Umbilical cord (tissue), 1 donor: ENCODE measurements at regions not wholly inside any gene's neighbourhood (a gene's known extent, or its start where the extent isn't known, plus 50 kb on each side); places are given as distances from the start of the nearest gene placed in this dataset.
"Not testable (repeated sequence)": the region's sequence is repeated elsewhere in the genome, so short reads cannot be mapped to it uniquely, and the experiment has no call there.

ENCODE experiments used
- DNase-seq: peaks from one replicate; pipeline ENCODE4 v3.0.0-alpha.2; 2015; ENCODE audit warnings: low spot score

GRCh38 chr6:128738112-128738511 lies 144.8 kb upstream of the LAMA2 start:
- no peak for DNase-seq

DNA sequence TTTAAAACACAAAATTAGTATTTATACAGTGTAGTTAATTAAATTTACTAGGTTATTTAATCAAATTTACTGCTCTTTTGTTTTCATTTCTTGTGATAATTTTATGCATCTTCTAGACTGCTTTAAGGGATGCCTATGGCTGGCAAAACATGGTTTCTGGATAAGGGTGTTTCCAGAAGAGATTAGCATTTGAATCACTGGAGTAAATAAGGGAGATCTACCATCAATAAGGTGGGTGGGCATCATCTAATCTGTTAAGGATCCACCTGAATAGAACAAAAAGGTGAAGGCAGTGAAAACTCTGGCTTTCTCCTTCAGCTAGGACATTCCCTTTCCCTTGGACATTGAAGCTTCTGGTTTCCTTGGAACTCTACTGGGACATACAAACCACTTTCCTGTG lies 146.2 kb upstream of the LAMA2 start:
- no peak for DNase-seq

DNA sequence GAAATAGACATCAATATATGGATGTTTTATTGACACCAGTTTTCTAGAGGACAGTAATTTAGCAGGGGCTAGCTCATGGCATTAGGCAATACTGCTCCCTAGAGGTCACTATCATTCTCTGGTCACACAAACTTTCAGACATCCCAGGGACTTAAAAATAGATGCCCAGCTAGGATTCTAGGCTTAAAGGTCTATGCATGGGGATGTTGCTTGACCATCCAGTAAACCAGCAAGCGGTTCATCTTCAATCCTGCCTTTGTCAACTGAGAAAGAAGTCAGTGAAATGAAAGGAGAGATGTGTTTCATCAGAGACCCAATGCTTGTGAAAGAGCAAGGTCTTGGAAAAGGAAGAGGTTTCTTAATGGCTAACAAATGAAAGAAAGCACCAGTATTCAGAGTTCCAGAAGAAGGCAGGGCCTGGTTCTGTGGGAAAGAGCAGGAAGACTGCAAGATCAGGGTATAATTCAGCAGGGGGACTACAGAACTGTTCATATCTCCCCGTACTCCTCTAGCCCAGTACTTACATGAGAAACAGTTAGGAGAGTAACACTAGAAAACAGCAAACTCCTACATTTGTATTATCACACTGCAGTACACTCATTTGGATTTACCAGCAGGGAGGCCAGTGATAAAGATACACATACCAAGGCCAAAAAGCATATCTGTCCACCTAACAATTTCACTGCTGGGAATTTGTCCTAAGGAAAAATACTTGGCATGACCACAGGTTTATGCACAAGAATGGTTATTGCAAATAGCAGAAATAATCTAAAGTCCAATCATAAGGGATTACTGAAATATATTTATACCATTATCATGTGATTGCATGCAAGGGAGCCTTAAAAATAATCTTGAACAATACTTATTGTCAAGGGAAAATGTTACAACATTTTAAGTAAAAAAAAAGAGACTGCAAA lies 151.4 kb upstream of the LAMA2 start:
- DNase-seq, result peak; percentile 25

- no peak for DNase-seq
Measured at GRCh38 chr6:128727500-128727899, 155.4 kb upstream of the LAMA2 start.

DNA sequence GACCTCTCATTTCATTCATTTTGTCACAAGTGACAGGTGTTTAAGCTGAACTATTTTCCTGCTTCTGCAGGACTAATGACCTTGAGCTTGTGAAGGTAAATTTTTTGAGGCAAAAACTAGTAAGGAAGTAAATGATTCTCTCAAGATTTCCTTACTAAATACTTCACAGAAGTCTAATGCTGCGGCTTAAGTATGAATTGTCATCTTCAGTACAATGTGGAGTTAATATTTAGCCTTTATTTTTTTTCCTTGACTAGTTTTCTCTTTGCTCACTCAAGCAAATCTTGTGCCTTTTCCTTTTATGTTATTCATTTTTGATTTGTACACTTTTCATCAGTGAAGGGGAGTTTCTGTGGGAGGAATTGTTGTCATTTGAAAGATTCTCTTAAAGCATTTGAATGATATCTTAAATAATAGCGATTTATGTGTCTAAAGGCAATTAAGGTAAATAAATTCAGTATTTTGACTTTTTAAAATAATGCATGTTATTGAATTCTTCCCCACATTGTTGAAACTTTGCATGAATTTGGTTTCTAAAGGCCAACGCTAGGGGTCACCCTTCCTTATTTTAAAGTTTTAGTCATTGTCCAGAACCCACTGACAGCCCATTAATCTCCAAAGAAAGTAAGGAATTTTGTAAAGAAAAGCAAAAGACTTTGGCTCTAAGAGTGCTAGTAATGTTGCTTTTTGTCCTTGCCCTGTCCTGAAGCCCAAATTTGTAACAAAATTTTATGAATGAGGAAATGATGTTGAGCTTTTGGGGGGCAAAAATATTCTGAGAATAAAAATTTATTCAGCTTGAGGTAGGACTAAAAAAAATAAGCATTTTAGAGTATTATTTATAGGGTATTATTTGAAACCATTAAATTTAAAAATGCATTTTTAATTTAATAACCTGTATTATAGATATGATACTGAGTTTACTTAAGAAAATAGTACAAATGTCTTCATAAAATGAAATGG lies 157.4 kb upstream of the LAMA2 start:
- DNase-seq, result peak; percentile 46

- no peak for DNase-seq
Measured at GRCh38 chr6:128724738-128725137, 158.2 kb upstream of the LAMA2 start.

- no peak for DNase-seq
Measured at GRCh38 chr6:128723667-128724066, 159.3 kb upstream of the LAMA2 start.

DNA sequence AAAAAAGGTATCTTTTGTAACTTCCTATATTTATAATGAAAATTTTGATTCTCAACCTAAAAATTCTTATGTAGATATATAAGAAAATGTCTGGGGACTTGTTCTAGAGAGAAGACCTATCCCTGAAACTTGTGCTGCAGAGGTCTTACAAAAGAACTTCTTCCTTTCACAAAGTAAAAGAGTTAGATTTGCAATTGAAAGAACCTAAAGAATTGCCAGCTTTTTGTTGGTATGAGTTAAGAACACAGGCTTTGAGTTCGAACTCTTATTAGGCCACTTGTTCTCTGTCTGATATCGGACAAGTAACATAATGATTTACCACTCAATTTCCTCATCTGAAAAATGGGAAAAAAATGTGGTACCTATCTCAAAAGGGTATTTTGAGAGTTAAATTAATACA lies 162.0 kb upstream of the LAMA2 start:
- no peak for DNase-seq

GRCh38 chr6:128719786-128720185 lies 163.2 kb upstream of the LAMA2 start:
- no peak for DNase-seq

- no peak for DNase-seq
Measured at GRCh38 chr6:128713461-128713860, 169.5 kb upstream of the LAMA2 start.

DNA sequence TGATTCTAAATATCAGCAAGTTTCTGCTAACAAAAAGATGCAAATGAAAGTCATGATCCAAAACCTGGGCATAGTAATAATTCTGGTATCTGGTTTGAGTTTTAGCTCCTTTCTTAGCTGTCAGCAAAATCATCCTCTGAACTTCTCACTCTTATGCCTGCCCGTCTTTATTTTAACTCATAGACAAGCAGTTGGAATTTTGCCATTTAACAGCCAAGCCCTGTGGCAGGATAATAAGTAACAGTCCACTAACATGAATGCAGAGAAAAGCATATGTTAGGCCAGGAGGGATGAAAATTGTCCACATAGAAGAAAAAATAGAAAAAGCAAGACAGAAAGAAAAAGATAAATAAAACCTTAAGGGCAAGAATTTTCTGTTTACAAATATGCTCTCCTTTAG lies 170.0 kb upstream of the LAMA2 start:
- DNase-seq, result peak; percentile 26

DNA sequence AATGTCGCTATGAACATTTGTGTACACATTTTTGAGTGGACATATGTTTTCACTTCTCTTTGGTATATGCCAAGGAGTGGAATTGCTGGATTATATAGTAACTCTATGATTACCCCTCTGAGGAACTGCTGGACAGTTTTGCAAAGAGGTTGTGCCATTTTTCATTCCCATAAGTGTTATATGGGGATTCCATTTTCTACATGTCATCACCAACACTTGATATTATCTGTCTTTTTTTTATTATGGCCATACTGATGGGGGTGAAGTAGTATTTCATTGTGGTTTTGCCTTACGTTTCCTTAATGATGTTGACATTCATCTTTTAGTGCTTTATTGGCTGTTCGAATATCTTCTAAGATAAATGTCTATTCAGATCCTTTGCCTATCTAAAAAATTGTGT lies 171.8 kb upstream of the LAMA2 start:
- DNase-seq, result no peak

- no peak for DNase-seq
Measured at GRCh38 chr6:128710315-128710714, 172.6 kb upstream of the LAMA2 start.

- no peak for DNase-seq
Measured at GRCh38 chr6:128704601-128705000, 178.3 kb upstream of the LAMA2 start.

DNA sequence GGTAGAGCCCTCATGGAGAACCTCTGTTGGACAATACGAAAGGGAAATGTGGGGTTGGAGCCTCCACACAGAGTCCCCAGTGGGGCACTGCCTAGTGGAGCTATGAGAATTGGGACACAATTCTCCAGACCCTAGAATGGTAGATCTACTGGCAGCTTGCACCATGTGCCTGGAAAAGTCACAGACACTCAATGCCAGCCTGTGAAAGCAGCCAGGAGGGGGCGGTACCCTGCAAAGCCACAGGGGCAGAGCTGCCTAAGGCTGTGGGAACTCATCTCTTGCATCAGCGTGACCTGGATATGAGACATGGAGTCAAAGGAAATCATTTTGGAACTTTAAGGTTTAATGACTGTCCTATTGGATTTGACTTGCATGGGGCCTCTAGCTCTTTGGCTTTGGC lies 179.1 kb upstream of the LAMA2 start:
- not testable (repeated sequence) for DNase-seq

DNA sequence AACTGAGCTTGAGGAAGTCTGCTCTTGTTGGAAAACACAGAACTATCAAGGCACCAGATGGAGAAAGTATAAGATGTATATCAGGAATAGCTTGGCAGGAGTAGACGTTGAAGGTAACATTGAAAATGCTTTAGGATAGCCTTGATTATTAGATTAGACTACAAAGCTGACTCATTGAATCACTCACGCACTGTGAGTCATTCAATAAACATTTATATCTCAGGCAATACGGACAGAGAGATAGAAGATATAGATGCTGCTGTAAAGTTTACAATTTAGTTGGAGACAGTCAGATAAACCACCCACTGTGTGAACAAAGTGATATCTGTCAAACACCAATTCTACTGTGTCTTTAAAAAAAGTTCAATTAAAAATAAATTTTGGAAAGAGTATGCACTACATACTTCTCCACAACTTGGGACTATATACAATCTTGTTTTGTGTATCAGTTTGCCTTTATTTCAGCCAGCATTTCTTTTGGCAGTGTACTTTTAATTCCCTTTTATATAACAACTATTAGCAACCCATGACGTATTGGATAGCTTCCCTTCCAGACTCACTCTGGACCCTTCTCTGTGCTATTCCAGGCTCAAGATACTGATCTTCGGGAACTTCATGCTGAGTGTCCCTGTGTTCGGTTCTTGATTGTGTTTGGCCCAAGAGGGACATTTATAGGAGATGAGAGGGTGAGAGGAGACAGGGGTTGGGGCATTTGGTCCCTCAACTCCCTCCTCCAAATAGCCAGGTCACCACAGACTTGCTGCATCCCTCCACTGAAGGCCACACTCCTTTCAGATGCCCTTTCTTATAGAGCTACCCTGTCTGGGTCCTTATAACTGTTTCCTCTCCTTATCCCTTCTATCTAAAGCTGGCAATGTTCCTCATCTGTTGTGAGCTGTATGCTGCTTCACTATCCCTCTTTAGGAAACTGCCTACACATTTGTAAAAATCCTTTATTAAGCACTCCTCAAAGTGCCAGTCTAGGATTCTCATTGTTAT lies 176.6 kb upstream of the PTPRK start:
- DNase-seq, result no peak

DNA sequence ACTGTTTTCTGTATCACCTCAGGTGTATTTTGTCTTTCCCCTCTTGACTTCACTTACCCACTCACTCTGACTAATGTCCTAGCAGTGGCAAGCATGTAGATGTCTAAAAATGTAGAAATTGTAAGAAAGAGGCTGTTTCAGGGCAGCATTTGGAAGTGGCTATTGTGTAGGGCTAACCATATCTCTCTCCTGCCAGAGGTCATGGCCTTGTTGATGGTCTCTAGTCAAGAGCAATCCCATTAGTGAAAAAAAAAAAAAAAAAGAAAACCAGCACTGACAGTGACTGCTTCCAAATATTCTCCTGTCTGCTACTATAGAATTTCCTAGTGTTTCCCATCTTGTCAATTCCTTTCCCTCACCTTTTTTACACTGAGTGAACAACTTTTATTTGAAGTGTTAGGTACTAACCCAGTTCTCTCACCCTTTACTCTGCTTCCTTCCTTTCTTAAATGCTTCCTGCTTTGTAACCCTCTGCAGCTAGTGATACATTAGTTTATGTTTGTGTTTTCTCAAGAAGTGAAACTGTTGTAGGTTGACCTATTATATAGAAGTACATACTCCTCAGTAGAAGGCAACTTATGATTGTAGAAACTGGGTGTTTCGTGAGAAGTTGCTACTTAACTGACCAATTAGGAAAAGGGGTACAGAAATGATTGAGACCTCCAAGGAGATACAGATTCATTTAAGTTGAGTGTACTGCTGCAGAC lies 174.1 kb upstream of the PTPRK start:
- no peak for DNase-seq

DNA sequence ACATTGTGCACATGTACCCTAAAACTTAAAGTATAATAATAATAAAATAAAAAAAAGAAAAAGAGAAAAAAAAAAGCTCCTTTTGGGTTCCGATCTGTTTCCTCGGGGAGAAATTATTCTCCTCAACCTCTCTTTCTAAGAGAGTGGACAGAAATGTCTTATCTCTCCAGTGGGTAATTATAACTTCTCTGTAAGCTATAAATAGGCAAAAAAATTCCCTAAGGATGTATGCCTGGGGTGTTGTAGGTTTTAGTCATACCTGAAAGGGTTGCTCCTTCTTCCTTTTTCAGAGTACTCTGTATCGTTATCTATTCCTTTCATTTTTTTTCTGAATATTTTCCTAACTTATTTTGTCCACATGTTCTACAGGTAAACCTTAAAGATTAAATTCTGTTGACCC lies 169.7 kb upstream of the PTPRK start:
- no peak for DNase-seq

DNA sequence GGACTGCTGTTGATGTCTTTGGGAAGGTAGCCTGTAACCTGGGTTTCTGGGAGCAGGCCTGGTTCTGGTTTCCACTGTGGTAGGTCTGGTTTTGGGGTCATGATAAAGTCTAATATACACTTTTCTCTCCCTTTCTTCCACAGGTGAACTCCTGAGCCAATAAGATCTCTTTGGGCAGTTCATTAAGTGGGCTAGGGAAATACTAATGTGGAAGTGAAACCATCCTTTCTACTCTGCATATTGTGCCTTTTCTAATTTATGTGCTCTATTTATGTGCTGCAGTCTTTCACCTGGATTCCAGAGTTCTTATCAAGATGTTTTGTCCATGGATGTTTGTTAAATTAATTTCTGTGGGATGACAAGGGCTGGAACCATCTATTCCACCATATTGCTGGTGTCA lies 165.7 kb upstream of the PTPRK start:
- no peak for DNase-seq

DNA sequence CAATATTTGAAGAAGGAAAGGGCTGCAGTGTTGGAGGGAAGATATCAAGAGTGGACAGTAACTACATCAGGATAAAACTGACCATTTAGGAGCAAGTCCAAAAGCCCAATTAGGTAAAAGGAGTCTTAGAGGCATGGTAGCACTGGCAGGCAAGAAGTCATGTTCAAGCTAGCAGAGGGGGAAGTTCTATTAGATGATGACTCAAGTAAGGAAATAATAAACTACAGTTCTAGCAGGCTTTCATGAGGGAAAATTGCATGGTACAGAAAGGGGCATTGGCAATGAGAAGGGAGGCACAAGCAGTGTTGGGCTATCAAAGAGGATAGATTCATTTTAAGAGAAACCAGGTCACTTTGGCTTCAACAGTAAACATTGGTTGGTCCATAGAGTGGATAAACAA lies 156.1 kb upstream of the PTPRK start:
- no peak for DNase-seq

GRCh38 chr6:128672023-128672422 lies 151.6 kb upstream of the PTPRK start:
- no peak for DNase-seq
